PFSK-1 (cell line): ENCODE measurements at regions not wholly inside any gene's neighbourhood (a gene's known extent, or its start where the extent isn't known, plus 50 kb on each side); places are given as distances from the start of the nearest gene placed in this dataset.

ENCODE experiments used
- FOXP2 ChIP-seq: optimal IDR thresholded peaks from 2 replicates; pipeline ENCODE3; 2011; ENCODE audit warnings: borderline replicate concordance, control low read depth, inconsistent platforms; ENCODE audit not compliant: insufficient read depth; ENCODE audit errors: extremely low read length, extremely low read depth
- POLR2AphosphoS5 ChIP-seq: IDR thresholded peaks from 2 replicates; pipeline ENCODE4 v1.6.1; 2012; ENCODE audit warnings: low read depth, mild to moderate bottlenecking, control low read depth, low read length, moderate library complexity
- SIN3A ChIP-seq: IDR thresholded peaks from 2 replicates; pipeline ENCODE4 v1.6.1; 2012; ENCODE audit warnings: mild to moderate bottlenecking, low read length, moderate library complexity, borderline replicate concordance; ENCODE audit not compliant: insufficient read depth
- TAF1 ChIP-seq: IDR thresholded peaks from 2 replicates; pipeline ENCODE4 v1.6.1; 2012; ENCODE audit warnings: low read length, control low read depth, borderline replicate concordance; ENCODE audit not compliant: insufficient read depth
- TF ChIP-seq, protein P1 (sequence below), 2 experiments: IDR thresholded peaks; 2 replicates each; pipeline versions ENCODE4 v1.6.1 to v1.8.0; 2011 to 2012; ENCODE audit warnings: low read depth in 2 of 2, low read length in 2 of 2, control low read depth in 1 of 2, inconsistent platforms in 1 of 2, mild to moderate bottlenecking in 1 of 2, moderate library complexity in 1 of 2; ENCODE audit not compliant: insufficient read depth in 1 of 2

DNA sequence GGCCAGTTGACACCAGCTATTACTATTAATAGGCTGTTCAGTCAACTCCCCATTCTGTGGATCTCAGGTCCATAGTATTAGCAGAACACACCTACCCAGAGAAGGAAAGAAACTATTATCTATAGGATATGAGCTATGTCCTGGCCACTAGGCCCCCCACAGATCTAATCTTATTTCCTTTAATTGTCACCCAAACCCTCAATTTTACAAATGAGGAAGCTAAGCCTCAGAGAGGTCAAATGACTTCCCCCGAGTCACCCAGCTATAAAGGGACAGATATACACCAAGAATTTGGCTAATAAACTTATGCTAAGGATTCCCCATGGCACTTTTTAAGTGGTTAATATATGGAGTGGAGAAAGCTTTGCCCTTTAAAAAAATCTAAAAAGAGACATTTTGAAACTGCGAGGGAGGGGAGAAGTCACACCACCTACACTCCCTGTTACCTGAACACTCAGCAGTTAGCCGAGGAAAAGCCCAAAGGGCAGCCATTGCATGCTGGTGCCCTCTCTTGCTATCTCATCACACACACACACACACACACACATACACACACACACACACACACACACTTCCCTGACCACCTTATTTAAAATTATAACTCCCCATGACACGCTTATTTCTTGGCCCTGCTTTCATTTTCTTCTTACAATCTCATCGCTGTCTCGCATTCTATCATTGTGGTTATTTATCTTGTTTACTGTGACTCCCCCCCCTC, 157.0 kb upstream of the ADO start:
- TF ChIP-seq POLR2AphosphoS5 (no peak), TAF1 (no peak), SIN3A (no peak), FOXP2 (no peak)
- TF ChIP-seq, protein P1, sequence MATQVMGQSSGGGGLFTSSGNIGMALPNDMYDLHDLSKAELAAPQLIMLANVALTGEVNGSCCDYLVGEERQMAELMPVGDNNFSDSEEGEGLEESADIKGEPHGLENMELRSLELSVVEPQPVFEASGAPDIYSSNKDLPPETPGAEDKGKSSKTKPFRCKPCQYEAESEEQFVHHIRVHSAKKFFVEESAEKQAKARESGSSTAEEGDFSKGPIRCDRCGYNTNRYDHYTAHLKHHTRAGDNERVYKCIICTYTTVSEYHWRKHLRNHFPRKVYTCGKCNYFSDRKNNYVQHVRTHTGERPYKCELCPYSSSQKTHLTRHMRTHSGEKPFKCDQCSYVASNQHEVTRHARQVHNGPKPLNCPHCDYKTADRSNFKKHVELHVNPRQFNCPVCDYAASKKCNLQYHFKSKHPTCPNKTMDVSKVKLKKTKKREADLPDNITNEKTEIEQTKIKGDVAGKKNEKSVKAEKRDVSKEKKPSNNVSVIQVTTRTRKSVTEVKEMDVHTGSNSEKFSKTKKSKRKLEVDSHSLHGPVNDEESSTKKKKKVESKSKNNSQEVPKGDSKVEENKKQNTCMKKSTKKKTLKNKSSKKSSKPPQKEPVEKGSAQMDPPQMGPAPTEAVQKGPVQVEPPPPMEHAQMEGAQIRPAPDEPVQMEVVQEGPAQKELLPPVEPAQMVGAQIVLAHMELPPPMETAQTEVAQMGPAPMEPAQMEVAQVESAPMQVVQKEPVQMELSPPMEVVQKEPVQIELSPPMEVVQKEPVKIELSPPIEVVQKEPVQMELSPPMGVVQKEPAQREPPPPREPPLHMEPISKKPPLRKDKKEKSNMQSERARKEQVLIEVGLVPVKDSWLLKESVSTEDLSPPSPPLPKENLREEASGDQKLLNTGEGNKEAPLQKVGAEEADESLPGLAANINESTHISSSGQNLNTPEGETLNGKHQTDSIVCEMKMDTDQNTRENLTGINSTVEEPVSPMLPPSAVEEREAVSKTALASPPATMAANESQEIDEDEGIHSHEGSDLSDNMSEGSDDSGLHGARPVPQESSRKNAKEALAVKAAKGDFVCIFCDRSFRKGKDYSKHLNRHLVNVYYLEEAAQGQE (IDR thresholded peaks at IDR 0.05; ENCODE audit: insufficient read depth in 1 of 2, low read depth in 2 of 2, low read length in 2 of 2) = no peak
